ENCODE measurements at regions not wholly inside any gene's neighbourhood (a gene's known extent, or its start where the extent isn't known, plus 50 kb on each side); places are given as distances from the start of the nearest gene placed in this dataset.

- no peak for DNase-seq (ENCODE audit: extremely low read depth, insufficient read length)
- TF ChIP-seq, protein P1, sequence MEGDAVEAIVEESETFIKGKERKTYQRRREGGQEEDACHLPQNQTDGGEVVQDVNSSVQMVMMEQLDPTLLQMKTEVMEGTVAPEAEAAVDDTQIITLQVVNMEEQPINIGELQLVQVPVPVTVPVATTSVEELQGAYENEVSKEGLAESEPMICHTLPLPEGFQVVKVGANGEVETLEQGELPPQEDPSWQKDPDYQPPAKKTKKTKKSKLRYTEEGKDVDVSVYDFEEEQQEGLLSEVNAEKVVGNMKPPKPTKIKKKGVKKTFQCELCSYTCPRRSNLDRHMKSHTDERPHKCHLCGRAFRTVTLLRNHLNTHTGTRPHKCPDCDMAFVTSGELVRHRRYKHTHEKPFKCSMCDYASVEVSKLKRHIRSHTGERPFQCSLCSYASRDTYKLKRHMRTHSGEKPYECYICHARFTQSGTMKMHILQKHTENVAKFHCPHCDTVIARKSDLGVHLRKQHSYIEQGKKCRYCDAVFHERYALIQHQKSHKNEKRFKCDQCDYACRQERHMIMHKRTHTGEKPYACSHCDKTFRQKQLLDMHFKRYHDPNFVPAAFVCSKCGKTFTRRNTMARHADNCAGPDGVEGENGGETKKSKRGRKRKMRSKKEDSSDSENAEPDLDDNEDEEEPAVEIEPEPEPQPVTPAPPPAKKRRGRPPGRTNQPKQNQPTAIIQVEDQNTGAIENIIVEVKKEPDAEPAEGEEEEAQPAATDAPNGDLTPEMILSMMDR (IDR thresholded peaks at IDR 0.05; ENCODE audit: insufficient read depth, low read length, poor library complexity, severe bottlenecking): no peak
- Histone ChIP-seq H3K4me3 (replicated peaks; ENCODE audit: low read depth, low read length) (no peak overlapping the region), H3K36me3 (ENCODE audit: control insufficient read depth, insufficient read depth, low read length) (no peaks in the 10 kb centered on the region), H3K27me3 (replicated peaks; ENCODE audit: control insufficient read depth, insufficient read depth, low read length) (no peaks in the 10 kb centered on the region)
These were observed 237.4 kb downstream of the MYCN start for GRCh38 chr2:16177671-16178180.

DNA sequence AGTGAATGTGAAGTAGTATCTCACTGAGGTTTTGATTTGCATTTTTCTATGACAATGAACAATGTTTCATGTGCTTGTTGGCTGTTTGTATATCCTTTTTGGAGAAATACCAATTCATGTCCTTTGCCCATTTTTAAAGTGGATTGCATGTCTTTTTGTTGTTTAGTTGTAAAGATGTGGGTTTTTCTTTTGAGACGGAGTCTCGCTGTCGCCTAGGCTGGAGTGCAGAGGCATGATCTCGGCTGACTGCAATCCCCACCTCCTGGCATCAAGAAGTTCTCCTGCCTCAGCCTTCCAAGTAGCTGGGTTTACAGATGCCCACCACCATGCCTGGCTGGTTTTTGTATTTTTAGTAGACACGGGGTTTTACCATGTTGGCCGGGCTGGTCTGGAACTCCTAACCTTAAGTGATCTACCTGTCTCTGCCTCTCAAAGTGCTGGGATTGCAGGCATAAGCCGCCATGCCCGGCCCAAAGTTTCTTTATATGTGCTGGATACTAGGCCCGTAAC lies 236.7 kb downstream of the MYCN start:
- no peak for DNase-seq (ENCODE audit: extremely low read depth, insufficient read length)
- H3K27me3 ChIP-seq (replicated peaks; ENCODE audit: control insufficient read depth, insufficient read depth, low read length): no peaks in the 10 kb centered on the region
- TF ChIP-seq, protein P1 (IDR thresholded peaks at IDR 0.05; ENCODE audit: insufficient read depth, low read length, poor library complexity, severe bottlenecking): no peak
- no peaks in the 10 kb centered on the region for H3K36me3 ChIP-seq (ENCODE audit: control insufficient read depth, insufficient read depth, low read length)
- H3K4me3 ChIP-seq (replicated peaks; ENCODE audit: low read depth, low read length): no peak overlapping the region

- Histone ChIP-seq H3K36me3 (ENCODE audit: control insufficient read depth, insufficient read depth, low read length) (no peaks in the 10 kb centered on the region), H3K4me3 (replicated peaks; ENCODE audit: low read depth, low read length) (no peak overlapping the region), H3K27me3 (replicated peaks; ENCODE audit: control insufficient read depth, insufficient read depth, low read length) (no peaks in the 10 kb centered on the region)
- no peak for DNase-seq (ENCODE audit: extremely low read depth, insufficient read length)
- TF ChIP-seq, protein P1 (IDR thresholded peaks at IDR 0.05; ENCODE audit: insufficient read depth, low read length, poor library complexity, severe bottlenecking): no peak
These were observed 235.0 kb downstream of the MYCN start for GRCh38 chr2:16175247-16175825.

GRCh38 chr2:16174693-16175045 lies 234.3 kb downstream of the MYCN start:
- H3K4me3 ChIP-seq (replicated peaks; ENCODE audit: low read depth, low read length): no peak overlapping the region
- TF ChIP-seq, protein P1 (IDR thresholded peaks at IDR 0.05; ENCODE audit: insufficient read depth, low read length, poor library complexity, severe bottlenecking): no peak
- H3K36me3 ChIP-seq (ENCODE audit: control insufficient read depth, insufficient read depth, low read length): no peaks in the 10 kb centered on the region
- H3K27me3 ChIP-seq (replicated peaks; ENCODE audit: control insufficient read depth, insufficient read depth, low read length): no peaks in the 10 kb centered on the region
- no peak for DNase-seq (ENCODE audit: extremely low read depth, insufficient read length)

GRCh38 chr2:16173893-16174692 lies 233.7 kb downstream of the MYCN start:
- TF ChIP-seq, protein P1 (IDR thresholded peaks at IDR 0.05; ENCODE audit: insufficient read depth, low read length, poor library complexity, severe bottlenecking): no peak
- Histone ChIP-seq H3K27me3 (replicated peaks; ENCODE audit: control insufficient read depth, insufficient read depth, low read length) (no peaks in the 10 kb centered on the region), H3K36me3 (ENCODE audit: control insufficient read depth, insufficient read depth, low read length) (no peaks in the 10 kb centered on the region), H3K4me3 (replicated peaks; ENCODE audit: low read depth, low read length) (no peak overlapping the region)
- DNase-seq (ENCODE audit: extremely low read depth, insufficient read length): no peak
